ENCODE measurements at regions not wholly inside any gene's neighbourhood (a gene's known extent, or its start where the extent isn't known, plus 50 kb on each side); places are given as distances from the start of the nearest gene placed in this dataset.

DNA sequence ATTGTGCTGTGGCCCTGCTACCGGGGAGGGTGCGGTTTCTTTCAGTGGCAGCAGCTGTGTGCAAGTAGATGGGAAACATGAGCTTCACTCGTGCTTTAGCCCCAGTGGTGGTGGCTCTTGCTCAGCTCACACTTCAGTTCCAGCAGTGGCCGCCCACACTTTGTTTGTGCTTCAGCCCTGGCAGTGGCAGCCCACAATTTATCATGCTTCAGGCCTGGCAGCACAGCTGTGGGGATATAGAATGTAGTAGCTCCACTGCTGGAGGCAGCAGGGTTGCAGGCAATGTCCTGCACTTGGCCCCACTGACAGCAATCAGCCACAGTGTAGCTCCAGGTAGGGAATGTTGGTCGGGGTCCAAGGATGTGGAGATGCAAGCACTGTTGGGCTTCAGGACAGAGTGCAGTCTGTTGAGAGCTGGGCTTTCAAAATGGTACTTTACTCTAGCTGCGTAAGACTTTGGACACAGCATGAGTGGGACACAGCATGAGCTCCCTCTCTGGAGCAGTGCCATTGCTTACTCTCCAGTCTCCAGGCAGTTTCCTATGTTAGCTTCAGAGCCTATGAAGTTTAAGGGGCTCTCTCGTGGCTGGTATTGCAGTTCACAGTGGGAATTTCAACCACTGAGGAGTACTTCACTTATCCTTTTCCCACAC lies 413.1 kb downstream of the PDGFC start:
- TF ChIP-seq, protein P1, sequence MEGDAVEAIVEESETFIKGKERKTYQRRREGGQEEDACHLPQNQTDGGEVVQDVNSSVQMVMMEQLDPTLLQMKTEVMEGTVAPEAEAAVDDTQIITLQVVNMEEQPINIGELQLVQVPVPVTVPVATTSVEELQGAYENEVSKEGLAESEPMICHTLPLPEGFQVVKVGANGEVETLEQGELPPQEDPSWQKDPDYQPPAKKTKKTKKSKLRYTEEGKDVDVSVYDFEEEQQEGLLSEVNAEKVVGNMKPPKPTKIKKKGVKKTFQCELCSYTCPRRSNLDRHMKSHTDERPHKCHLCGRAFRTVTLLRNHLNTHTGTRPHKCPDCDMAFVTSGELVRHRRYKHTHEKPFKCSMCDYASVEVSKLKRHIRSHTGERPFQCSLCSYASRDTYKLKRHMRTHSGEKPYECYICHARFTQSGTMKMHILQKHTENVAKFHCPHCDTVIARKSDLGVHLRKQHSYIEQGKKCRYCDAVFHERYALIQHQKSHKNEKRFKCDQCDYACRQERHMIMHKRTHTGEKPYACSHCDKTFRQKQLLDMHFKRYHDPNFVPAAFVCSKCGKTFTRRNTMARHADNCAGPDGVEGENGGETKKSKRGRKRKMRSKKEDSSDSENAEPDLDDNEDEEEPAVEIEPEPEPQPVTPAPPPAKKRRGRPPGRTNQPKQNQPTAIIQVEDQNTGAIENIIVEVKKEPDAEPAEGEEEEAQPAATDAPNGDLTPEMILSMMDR (conservative IDR thresholded peaks at IDR 0.05), result no peak
- no peak for TF ChIP-seq ZFX (IDR thresholded peaks at IDR 0.05)
